CD4-positive, alpha-beta T cell treated with Interleukin-10 for 1 hour (primary cell): ENCODE measurements at regions not wholly inside any gene's neighbourhood (a gene's known extent, or its start where the extent isn't known, plus 50 kb on each side); places are given as distances from the start of the nearest gene placed in this dataset.
A peak's percentile ranks its signal among the peaks of the same experiment; 100 is the strongest.

ENCODE experiments used
- DNase-seq: peaks from one replicate; pipeline ENCODE4 v3.0.0-alpha.2; 2020

DNA sequence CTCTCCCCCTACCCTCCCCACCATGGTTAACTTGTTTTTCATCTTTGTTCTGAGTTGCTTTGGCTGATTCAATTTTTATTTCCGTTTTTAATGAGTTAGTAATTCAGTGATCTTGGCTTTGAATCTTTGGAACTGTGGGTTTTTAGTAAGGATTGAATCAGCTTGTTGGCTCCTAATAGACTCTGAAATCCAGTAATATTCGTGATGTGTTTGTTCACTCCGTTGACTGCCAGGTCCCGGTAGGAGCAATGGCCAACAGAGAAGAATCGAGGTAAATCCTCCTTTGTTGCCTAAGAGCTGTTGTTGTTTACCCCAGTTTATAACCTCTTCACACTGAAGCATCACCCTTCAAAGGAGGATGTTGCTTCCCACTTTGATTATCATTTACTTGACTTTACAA is 92.7 kb downstream of the PCSK1 start:
- no peak for DNase-seq

DNA sequence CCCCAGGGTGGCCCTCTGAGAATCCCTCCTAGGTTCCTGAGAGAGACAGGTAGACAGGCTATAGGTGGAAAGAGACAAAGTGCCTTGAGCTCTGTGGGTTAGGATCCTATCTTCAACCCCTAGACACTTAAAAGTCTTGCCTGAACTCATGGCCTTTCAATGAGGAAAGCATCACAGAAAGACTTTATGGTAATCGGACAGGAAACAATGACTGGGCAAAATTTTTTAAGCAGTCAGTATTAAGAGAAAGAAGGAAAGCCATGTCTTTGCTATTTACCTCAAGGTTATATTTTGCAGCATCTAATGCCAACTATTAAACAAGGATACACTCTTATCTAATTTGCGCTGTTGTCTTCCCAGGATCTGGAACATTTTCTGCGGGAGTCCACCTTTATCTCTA is 93.2 kb downstream of the PCSK1 start:
- no peak for DNase-seq

DNA sequence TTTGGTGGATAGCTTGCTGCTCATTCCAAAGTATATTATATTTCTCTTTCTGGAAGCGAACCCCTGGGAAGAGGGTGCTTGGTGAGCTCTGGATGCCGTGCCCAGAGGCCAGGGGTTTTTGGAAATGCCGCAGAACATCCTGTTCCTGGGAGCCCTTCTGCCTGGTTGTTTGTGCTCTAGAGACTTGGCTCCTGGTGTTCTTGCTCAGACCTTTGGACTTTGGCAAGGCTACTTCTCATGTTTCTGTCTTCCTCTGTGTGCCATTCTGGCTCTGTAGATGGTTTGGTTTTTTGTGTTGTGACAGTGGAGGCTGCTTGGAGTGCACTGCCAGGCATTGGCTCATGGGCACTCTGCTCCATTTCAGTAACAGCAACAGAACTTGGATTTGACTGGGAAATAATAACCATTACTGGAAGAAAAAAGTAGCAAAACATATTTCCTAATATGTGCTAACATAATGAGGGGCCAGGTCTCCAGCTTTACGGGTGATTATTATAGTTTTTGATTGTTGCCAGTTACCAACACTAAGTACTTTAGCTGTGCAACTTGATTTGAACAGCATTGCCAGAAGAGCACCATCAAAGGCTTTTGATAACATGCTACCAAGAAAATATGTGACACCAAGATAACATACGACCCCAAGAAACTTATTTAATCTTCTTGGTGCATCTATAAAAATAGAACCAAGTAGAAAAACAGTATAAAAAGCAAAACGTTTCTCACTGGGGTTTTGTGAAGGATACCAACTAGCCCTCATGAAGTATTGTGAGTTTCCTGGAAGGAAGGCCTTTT is 94.2 kb downstream of the PCSK1 start:
- DNase-seq, result no peak

DNA sequence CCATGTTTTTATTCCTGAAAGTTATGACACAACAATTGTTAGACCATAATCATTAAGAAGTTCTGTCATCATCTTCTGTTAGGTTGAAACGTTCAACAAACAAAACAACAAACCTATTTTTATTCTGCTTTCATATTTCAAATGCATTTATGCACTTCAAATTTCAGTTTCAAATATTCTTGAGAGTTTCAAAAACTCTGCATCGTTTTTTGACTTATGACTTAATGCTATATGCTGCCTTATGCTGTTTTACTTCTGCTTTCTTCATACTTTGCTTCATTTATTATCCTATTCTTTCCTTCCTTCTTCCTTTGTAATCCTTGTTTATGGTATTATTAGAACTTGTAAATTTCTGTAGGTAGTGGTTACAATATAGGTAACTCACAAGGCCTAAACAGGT is 95.0 kb downstream of the PCSK1 start:
- no peak for DNase-seq

DNA sequence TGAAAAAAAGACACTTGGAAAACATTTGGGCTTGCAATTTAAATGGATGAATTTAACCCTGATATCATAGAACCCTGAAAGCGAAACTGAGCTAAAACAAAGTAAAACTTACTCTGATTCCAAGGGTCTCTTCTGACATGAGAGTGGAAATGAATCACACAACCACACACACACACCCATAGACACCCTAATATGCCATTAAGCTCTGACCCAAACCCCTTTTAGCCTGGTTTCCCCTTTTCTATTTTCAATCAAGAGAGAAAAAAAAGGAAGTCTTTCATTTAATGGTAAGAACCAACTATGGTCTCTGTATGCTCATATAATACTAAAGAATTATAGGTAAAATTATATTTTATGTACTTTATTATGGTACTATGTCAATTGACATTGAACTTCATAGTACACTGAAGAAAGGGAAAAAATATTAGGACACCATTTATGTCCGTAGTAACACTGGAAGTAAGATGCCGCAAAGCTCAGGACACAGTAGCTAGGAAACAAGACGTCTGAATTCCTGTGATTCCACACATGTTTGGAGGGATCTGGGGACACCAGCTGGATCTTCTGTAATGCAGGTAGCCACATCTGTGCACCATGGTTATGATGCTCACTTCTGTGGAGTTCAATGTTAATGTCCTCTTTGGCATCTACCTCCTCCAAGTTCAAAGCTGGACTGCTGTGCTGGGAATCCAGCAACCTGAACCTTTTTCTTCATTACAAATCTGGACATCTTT is 95.8 kb downstream of the PCSK1 start:
- no peak for DNase-seq

DNA sequence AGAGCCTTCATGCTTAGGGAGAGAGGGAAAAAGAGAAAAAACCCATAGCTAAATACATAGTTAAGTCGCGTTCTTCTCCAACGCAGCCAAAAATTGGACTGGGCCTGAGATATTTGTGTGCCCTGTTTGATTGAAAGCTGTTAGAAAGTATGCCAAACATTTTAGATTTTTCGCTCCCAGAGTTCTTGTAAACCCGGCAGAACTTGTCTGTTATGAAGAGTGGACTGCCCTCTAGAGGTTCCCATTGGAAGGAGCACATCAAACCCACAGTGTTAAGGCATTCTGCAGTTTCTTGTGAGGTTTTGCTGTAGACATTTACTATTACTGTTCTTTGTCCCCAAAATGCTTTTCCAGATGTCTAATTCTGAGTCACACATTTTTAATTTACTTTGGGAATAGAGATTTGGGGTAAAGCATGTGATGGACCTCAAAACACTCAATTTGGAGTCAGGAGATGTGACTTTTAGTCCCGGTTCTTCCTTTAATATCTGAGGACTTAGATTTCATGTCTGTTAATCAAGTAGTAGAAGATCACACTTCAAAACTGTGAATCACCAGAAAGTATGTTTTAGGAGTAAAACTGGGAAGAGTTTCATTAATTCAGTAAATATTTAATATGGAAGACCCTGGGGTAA is 96.6 kb downstream of the PCSK1 start:
- peak; percentile 75 for DNase-seq

DNA sequence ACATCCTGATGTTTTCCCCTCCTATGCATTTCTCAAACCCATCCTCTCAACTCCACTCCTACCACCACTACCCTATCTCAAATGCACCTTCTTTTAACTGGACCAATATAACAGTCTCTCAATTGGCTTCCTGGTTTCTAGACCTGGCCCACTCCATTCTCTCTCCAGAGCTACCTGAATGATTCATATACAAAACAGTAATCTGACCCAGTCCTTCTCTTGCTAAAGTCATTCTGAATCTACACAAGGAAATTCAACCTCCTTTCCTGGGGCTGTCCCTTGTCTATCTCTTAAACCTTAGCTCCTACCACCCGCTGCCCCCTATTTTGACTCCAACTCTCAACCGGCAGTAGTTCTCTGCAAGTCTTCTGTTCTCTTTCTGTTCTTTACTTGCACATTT is 97.2 kb downstream of the PCSK1 start:
- no peak for DNase-seq

DNA sequence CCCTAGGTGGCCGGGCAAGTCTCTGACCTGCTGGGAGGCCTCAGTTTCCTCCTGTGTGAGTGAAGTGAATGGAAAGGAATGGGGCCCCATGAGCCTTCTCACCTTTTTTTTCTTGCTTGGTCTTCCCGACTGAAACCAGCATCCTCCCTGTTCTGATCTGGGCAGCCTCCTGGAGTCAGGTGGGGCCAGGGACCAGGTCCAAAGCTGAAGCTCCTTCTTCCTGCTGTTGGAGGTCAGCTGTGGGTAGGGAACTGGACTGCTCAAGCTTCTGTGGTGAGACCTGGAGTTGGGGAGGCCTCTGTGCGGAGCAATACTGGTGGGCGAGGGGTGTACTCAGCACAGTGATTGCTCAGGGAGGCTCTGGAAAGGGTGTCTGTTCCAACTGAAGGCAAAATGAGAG is 99.7 kb downstream of the PCSK1 start:
- DNase-seq, result no peak

DNA sequence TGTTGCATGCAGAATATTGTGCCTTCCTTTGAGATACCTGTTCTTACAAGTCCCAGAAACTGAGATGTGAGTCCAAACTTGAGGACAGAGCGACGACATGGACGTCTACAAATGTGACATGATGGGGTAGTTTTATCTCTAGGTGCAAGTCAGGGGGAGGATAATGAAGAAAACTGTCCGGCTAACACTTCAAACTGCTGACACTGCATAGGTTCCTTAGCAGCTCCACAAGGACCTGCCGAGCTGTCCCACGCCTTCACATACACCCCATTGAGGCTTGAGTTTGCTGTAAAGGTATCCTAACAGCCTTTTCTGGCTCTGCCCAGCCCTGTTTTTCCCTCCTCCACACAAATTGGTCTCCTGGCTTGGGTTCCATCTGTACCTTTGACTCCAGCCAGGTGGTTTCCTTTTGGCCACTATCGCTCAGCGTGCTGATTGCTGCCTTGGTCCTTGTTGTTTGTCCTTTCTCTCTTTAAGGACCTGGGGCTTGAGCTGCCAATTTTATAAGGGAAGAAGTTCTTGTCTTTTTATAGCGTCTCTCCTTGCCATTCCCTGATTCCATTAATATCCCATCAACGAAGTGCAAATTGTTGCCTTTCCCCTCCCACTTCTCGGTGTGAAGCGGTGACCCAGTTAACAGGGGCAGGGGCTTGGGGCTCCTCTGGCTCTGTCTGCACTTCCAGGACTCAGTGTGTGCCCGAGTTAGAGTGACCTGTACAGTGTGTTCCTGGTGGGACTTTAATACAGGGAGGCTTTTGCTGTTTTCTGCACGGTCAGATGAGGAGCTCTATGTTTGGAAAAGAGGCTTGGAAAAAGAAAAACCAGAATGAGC is 100.3 kb downstream of the PCSK1 start:
- no peak for DNase-seq

DNA sequence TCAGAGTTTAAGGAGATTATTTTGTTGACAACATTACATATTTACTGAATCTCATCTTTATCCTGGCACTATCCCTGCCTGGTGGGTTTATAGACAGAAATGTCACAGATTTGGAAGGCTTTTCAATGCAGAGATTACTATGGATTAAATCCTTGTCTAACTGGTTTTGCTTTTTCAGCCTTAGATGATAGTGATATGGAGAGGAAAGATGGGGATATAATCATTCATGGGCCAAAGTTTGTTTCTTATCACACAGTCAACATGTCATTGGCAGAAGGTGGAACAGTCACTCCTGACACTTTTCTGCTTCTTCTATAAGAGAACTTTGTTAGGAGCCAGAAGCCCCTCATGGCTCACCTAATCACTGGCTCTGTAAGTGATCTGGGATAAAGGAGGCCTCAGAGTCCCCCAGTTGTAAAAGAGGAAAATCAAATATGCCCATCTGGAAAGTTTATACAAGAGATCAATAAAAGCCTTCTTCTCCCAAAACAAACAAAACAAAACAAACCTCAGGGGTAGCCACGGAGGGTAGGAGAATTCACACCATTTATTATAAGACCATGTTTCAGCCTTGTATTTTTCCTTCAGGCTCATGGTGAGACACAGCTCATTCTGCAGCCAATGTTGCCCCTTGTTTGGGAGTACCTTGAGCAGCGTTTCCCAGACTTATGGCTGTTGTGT is 101.2 kb downstream of the PCSK1 start:
- DNase-seq, result no peak

DNA sequence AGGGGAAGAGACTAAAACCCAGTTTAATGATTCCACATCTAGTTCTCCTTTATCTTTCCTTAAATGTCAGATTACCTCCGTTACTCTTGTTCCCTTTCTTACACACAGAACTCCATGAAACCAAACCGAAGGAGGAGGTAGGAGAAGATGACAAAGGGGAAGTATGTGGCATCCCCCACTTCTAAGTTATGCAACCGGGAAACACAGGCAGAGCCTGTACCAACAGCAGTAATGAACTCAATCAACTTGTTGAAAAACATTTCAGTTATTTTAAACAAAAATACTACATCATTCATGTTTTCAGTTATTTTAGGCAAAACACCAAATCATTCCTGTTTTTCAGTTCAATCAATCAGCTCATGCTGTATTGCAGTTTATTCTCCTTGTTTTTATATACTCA is 101.8 kb downstream of the PCSK1 start:
- no peak for DNase-seq

DNA sequence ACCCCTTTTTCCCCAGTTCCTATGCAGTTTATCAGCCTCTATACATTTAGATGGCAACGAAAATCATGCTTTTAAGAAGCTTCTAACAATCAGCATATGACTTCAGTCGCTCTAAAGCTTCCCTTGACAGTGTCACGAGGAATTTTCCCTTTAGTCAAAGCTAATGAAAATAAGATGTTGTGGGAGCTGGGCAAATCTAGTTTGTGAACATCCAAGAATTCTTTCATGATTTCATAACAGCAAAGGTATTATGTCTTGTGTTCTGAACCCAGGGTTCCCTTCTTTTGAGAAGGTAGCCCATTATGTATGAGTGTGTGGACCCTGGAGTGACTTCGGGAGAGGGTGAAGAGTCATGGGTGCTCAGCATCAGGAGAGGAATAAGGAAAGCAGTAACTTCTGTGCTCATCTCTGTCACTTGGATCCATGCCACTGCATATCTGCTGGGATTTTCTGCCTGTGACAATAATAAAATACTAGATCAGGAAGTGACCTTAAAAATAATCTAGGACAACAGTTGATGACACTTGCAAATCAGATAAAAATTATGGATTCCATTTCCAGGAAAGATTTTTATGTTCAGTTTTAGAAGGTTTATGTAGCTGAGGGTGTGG is 102.4 kb downstream of the PCSK1 start:
- no peak for DNase-seq

DNA sequence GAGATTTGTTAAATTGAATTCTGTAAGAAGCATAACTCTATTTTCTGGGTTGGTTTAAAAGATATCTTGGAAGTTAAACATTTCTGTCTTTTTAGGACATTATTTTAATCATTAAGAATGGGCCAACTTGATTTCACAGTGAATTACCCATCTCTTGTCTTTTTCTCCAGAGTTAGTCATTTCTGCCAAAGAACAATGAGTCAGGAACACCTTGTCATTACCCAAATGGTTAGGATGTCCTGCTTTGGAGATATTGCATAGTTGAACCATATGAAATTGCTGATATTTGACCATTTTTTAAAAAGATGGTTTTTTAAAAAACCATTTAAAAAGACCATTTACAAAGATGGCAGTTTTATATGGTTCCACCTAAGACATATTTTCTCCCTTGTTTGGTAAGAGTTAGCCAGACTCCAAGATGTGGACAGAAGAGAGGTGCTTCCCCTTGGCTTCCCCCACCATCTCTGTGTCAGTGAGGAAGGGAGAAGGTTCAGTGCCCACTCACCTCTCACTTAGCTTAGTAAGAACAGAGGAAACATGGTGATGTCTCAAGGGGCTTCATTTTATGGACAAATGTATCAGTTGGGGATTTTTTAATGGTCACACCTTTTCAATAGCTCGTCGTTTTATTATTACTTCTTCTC is 103.0 kb downstream of the PCSK1 start:
- no peak for DNase-seq

DNA sequence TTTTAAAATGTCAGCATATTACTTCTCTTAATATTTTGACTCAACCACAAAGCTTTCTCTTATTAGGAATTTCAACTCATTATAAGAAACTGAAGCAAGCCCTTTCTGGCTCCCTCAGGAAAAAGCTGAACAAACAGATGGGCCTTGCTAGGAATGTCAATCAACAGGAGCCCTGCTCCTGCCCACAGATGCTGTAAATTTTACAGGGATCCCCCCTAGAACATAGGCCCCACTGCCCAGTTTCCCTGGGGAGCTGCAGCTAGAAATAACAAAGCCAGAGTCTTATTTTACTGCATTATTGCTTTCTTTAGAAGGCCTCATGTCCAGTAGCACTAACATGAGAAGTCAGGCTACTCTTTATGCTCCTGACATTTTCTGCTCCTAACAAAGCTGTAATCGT is 103.8 kb downstream of the PCSK1 start:
- DNase-seq, result no peak

DNA sequence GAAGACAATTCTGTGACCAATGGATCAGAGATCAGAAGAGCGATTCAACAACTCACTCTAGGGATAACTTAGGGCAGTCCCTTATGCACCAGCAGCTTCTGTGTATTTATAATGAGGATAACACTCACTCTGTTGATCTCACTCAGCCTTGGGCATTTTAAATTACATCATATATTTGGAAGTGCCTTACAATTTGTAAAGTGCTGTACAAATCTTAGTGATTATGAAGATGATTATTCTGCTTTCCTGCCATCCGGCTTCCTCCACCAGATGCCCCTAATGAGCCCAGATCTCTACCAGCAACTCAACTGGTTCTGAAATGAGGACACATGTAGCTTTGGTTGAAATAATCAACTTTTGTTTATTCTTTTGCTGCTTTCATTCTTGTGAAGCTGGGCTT is 105.3 kb downstream of the PCSK1 start:
- no peak for DNase-seq

DNA sequence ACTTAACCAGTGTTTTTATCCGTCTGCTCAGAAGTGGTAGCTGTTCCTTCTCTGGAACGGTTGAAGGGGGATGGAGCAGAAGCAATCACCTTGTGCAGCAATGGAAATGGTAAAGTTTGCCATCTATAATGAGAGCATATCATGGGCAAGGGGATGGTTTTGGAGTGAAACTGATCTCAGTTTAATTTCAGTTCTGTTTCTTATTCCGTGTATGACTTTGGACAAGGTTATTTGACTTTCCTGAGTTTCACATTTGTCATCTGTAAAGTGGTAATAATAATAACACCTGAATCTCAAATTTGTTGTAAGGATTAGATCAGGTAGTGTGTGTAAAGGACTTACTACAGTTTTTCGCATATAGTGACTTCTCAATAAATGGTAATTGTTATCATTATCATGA is 106.1 kb downstream of the PCSK1 start:
- DNase-seq, result no peak

DNA sequence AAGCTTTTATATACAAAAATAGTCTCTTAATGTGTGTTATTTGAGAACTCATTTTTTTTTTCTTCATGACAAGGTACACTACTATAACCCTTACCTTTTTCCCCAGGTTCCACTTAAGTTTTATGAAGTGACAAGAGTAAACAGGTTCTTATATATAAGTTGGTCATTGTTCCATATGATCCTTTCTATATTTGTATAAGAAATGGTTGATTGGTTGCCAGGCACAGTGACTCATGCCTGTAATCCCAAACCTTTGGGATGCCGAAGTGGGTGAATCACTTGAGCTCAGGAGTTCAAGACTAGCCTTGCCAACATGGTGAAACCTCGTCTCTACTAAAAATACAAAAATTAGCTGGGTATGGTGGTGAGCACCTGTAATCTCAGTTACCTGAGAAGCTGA is 108.3 kb downstream of the PCSK1 start:
- DNase-seq, result no peak

DNA sequence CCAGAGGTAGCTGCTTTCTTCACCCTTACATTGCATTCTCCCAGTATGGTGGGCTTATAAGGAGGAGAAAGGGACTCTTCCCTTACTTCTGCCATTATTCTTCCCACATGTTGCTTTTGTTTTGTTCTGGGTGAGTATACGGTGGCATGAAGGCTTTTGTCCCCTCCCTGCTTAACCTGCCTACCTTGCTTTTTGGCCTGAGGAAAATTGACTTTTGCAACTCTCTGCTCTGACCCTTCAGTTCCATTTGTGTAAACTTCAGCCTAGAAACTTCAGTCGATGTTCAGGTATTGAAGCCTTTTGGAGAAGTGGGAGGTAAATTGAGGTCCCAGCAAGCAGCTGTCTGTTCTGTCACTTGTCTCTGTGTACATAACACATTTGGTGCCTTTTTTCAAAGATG is 110.2 kb downstream of the PCSK1 start:
- DNase-seq, result no peak

DNA sequence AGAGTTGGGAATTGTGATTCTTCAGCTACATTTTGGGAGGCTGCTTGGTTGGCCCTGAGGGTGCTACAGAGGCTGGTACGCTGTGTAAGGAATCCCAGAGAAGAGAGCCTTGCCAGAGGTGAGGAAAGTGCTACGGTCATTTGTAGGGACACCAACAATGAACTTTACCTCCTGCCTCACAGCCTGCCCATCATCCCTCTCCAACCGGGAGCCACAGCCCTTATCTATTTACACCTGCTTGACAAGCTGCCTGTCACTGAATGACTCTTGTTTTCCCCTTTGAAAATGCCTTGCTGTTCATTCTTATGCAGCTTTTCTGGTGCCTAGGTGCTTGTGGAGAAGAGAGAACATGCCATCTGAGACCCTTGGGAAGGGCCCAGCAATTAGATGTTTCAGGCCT is 110.8 kb downstream of the PCSK1 start:
- no peak for DNase-seq

DNA sequence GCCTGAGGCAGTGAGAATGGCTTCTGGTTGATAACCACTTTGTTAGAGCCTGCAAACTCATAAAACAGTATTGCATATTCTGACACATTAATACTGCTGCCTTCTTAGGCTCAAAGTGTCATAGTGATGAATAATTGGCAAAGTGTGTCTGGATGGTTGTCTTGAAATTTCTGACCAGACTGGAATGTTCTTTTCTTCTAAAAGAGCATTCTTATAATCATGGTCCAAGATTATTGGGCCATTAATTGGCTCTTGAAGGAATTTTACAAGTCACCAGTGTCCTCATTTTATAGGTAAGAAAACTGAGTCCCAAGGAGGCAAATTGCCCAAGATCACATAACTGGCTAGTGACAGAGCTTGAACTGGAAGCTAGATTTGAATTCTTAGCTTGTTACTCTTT is 111.7 kb downstream of the PCSK1 start:
- no peak for DNase-seq

DNA sequence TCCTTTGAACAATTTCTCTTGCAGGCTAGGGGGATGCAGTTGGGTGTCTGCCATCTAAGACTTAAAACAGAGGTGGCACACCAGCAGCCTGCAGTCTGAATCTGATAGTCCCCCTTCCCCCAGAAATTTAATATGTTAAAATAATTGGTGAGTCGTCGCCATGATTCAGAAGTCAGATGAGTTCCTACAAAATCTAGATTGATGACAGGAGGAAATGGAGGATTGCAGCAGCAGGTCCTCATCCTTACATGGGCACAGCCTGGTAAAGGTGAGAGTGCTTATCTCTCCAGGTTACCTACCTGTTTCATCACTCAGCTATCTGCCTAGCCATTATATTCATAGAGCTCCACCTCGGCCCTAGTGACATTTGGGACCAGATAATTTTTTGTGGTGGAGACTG is 112.3 kb downstream of the PCSK1 start:
- no peak for DNase-seq
